ENCODE measurements at regions not wholly inside any gene's neighbourhood (a gene's known extent, or its start where the extent isn't known, plus 50 kb on each side); places are given as distances from the start of the nearest gene placed in this dataset.

DNA sequence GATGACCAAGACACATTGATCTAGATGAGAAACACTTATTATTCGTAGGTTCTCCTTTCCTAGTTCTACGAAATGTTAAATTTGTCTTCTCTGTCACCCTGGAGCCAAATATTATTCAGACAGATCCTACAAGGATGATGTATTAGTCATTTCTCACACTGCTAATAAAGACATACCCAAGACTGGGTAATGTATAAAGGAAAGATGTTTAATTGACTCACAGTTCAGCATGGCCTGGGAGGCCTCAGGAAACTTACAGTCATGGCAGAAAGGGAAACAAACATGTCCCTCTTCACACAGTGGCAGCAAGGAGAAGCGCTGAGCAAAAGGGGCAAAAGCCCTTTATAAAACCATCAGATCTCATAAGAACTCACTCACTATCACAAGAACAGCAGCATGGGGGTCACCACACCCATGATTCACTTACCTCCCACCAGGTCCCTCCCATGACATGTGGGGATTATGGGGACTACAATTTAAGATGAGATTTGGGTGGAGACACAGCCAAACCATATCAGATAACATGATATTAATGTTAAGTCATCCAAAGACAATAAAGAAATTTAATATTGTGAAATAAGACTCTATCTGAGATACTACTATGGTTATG lies 1248.8 kb upstream of the SLC10A2 start:
- no peak for TF ChIP-seq TAF1 (IDR thresholded peaks at IDR 0.05; ENCODE audit: low read depth)
- TF ChIP-seq REST (IDR thresholded peaks at IDR 0.05; ENCODE audit: low read depth), result no peak
- no peak for TF ChIP-seq FOXM1 (IDR thresholded peaks at IDR 0.05; ENCODE audit: borderline replicate concordance, low read depth)
- no peak for TF ChIP-seq CEBPB (IDR thresholded peaks at IDR 0.05)
- no peak for TF ChIP-seq USF1 (IDR thresholded peaks at IDR 0.05)
- TF ChIP-seq EGR1 (IDR thresholded peaks at IDR 0.05), result no peak
- TF ChIP-seq MAX (IDR thresholded peaks at IDR 0.05), result no peak
- no peak for TF ChIP-seq TCF12 (IDR thresholded peaks at IDR 0.05; ENCODE audit: low read depth)
- no peak for TF ChIP-seq RAD21 (IDR thresholded peaks at IDR 0.05; ENCODE audit: low read depth)
- no peak for TF ChIP-seq ZBTB7A (IDR thresholded peaks at IDR 0.05; ENCODE audit: low read depth)
- no peak for TF ChIP-seq EP300 (IDR thresholded peaks at IDR 0.05; ENCODE audit: borderline replicate concordance)

DNA sequence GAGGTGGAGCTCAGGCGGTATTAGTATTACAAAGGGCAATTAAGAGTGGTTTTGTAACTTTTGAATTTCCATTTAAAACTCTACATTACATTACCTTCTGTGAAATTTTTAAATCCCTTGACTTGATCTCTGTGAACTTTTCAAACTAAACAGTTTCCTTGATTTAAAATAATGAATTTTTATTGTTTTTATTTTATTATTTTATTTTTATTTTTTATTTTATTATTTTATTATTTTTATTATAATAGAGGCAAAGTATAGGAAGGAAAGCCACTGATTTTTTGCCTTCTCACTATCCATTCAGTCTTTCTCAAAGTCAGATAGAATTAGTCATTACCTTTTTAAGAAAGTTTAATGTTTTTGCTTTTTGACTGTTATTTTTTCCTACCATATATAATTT lies 1248.1 kb upstream of the SLC10A2 start:
- TF ChIP-seq EP300 (IDR thresholded peaks at IDR 0.05; ENCODE audit: borderline replicate concordance) (no peak), ZBTB7A (IDR thresholded peaks at IDR 0.05; ENCODE audit: low read depth) (no peak), TCF12 (IDR thresholded peaks at IDR 0.05; ENCODE audit: low read depth) (no peak), NFIC (IDR thresholded peaks at IDR 0.05) (no peak), CREB1 (IDR thresholded peaks at IDR 0.05; ENCODE audit: low read depth) (no peak), MAX (IDR thresholded peaks at IDR 0.05) (no peak)

DNA sequence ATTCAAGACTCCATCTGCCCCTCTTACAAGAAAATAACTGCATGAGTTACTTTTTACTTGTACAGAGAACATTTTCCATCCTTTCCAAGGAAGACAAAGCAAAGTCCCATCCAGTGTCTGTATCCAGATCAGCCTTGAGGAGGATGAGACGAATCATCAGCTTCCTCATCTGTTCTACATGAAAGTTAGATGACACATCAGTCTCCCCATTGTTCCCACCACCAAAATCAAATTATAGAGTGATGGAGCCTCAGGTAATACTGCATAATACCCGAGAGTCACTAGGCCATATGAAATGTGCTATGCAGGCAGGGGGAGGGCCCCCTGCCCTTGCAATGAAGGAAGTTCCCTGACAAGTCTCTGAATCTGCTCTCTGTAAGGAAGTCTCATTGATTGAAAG lies 1244.6 kb upstream of the SLC10A2 start:
- no peak for TF ChIP-seq CEBPB (IDR thresholded peaks at IDR 0.05)
- no peak for TF ChIP-seq TCF12 (IDR thresholded peaks at IDR 0.05; ENCODE audit: low read depth)
- TF ChIP-seq MAX (IDR thresholded peaks at IDR 0.05), result no peak
- TF ChIP-seq TEAD4 (IDR thresholded peaks at IDR 0.05), result no peak
- TF ChIP-seq FOXM1 (IDR thresholded peaks at IDR 0.05; ENCODE audit: borderline replicate concordance, low read depth), result no peak
- no peak for TF ChIP-seq EGR1 (IDR thresholded peaks at IDR 0.05)
- no peak for TF ChIP-seq ZBTB7A (IDR thresholded peaks at IDR 0.05; ENCODE audit: low read depth)
- no peak for TF ChIP-seq USF1 (IDR thresholded peaks at IDR 0.05)

- no peak for TF ChIP-seq EGR1 (IDR thresholded peaks at IDR 0.05)
- no peak for TF ChIP-seq TAF1 (IDR thresholded peaks at IDR 0.05; ENCODE audit: low read depth)
- no peak for TF ChIP-seq CREB1 (IDR thresholded peaks at IDR 0.05; ENCODE audit: low read depth)
- TF ChIP-seq REST (IDR thresholded peaks at IDR 0.05; ENCODE audit: low read depth), result no peak
- TF ChIP-seq TCF12 (IDR thresholded peaks at IDR 0.05; ENCODE audit: low read depth), result no peak
- no peak for TF ChIP-seq CEBPB (IDR thresholded peaks at IDR 0.05)
- no peak for TF ChIP-seq NFIC (IDR thresholded peaks at IDR 0.05)
- no peak for TF ChIP-seq USF1 (IDR thresholded peaks at IDR 0.05)
- TF ChIP-seq EP300 (IDR thresholded peaks at IDR 0.05; ENCODE audit: borderline replicate concordance), result no peak
- no peak for TF ChIP-seq YY1 (IDR thresholded peaks at IDR 0.05; ENCODE audit: low read depth)
- TF ChIP-seq FOXM1 (IDR thresholded peaks at IDR 0.05; ENCODE audit: borderline replicate concordance, low read depth), result no peak
- no peak for TF ChIP-seq TEAD4 (IDR thresholded peaks at IDR 0.05)
- TF ChIP-seq ZBTB7A (IDR thresholded peaks at IDR 0.05; ENCODE audit: low read depth), result no peak
- no peak for TF ChIP-seq MAX (IDR thresholded peaks at IDR 0.05)
- no peak for TF ChIP-seq RAD21 (IDR thresholded peaks at IDR 0.05; ENCODE audit: low read depth)
Observed at GRCh38 chr13:104309431-104309830, 1243.2 kb upstream of the SLC10A2 start.

- no peak for TF ChIP-seq FOXM1 (IDR thresholded peaks at IDR 0.05; ENCODE audit: borderline replicate concordance, low read depth)
- no peak for TF ChIP-seq EP300 (IDR thresholded peaks at IDR 0.05; ENCODE audit: borderline replicate concordance)
- no peak for TF ChIP-seq TAF1 (IDR thresholded peaks at IDR 0.05; ENCODE audit: low read depth)
- no peak for TF ChIP-seq TCF12 (IDR thresholded peaks at IDR 0.05; ENCODE audit: low read depth)
- TF ChIP-seq USF1 (IDR thresholded peaks at IDR 0.05), result no peak
- TF ChIP-seq TEAD4 (IDR thresholded peaks at IDR 0.05), result no peak
- no peak for TF ChIP-seq ZBTB7A (IDR thresholded peaks at IDR 0.05; ENCODE audit: low read depth)
Observed at GRCh38 chr13:104301171-104301975, 1235.2 kb upstream of the SLC10A2 start.
